Fibroblast of skin of back (primary cell): ENCODE measurements at regions not wholly inside any gene's neighbourhood (a gene's known extent, or its start where the extent isn't known, plus 50 kb on each side); places are given as distances from the start of the nearest gene placed in this dataset.
A peak's percentile ranks its signal among the peaks of the same experiment; 100 is the strongest.

Experiments used
- DNase-seq: peaks from one replicate; pipeline ENCODE4 v3.0.0-alpha.2; 2013

DNA sequence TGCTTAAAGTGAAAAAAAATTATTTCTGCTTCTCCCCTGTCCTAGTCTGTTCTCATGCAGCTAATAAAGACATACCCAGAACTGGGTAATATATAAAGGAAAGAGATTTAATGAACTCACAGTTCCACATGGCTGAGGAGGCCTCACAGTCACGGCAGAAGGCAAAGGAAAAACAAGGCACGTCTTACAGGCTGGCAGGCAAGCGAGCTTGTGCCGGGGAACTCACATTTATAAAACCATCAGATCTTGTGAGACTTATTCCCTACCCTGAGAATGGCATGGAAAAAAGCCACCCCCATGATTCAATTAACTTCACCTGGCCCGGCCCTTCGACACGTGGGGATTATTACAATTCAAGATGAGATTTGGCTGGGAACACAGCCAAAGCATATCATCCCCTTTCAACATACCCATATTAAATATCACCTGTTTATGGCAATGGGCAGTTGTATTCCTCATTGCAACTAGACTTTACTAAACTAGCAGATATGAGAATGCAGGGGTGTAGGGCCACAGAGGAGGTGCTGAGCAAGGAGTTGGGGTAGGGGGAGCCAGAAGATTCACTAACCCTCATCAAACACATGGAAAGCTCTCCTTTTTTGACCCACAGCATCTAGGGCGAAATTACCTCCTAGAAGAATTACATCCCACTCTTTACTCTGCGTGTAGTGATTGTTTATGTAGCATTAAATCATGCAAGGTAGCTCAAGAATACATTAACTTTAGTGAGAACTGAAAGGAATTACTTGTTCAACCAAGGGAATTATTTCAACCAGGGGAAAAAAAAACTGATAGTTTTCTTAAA, 183.3 kb upstream of the DOK6 start:
- DNase-seq: no peak

DNA sequence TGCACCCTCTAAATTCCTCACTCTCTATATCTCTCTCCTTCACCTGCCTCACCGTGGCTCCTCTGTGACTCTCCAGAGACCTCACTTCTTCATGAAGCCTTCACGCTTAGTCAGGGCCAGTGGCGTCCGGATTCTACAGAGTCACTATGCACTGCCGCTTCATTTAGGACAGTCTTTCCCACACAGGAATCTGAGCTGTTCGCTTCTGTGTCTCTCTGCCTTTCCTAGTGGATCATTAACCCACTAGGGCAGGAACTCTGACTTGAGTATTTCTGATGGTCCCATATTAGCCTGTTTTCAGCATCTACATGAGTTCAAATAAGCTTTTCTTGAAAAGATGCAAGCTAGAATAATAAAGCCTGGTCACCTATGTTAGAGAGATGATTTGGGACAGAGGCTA, 180.2 kb upstream of the DOK6 start:
- no peak for DNase-seq

DNA sequence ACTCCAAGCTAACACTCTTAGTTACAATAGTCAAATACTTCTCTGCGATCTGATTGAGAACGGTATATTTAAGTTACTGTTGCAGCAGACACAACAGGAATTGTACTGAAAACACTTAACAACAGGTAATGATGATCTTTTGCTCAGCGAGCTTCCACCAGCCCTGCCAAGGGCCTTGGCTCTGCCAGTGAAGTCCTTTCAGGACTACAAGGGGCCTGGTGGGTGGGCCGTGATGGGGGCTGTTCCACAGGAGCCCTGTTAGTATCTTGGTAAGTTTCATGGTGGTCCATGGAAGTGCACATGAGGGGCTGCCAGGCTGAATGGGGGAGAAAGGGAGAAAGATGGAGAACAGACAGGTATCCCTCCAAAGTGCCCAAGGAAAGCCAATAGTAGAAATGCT, 178.6 kb upstream of the DOK6 start:
- no peak for DNase-seq

DNA sequence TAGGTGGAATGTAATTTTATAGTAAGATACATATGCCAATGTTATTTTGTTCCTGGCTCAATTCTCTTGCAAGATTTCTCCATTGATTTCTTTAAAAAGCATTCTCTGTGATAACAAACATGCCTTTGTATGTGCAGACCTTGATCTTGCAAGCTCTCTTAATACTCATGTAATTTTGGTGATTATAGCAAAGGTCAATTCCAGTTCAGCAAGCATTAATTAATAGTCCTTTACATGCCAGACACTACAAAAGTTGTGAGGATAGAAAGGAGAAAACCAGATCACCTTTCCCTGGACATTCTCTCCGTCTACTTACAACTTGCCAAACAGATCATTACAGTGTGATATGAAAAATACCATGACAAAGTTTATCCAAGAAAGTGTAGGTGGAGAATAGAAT, 173.7 kb upstream of the DOK6 start:
- no peak for DNase-seq

DNA sequence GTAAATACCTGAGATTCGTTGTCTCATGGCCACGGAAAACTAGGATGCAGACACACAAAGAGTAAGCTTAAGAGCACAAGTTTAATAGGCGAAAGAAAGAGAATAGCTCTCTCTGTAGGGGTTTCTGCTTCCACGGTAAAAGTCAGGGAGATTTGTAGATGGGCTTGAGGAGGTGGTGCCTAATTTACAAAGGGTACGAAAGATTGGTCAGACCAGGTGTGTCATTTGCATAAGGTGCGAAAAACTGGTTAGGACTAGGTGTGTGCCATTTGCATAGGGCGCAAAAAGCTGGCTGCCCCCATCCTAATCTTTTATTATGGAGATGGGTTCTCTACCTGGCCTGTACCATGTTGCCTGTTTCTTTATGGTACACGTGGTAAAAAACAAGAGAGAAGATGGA, 170.5 kb upstream of the DOK6 start:
- DNase-seq: no peak

DNA sequence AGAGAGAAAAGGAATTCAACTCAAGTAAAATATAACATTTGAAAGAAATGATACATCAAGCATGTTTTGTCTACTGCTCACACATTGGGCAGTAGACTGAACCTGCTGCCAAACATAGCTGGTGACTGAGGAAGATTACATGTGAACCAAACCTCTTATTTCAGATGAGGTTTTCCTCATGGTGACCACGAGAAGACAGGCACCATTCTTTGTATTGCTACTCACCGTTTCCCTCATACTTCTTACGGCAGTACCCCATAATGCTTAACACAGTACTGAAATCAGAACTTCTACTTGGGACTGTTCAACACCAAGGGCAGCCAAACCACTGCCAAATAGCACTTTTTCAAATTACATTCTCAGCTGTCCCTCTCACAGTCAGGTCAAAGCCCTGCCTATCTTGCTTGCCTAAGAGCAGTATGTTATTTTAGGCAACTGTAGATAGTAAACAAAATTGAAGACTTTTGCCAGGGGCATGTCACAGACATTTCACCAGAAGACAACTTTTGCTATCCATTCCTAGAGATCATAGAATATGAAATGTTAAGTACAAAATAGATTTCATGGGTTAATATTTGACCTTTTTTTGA, 167.1 kb upstream of the DOK6 start:
- DNase-seq: peak; percentile 39

DNA sequence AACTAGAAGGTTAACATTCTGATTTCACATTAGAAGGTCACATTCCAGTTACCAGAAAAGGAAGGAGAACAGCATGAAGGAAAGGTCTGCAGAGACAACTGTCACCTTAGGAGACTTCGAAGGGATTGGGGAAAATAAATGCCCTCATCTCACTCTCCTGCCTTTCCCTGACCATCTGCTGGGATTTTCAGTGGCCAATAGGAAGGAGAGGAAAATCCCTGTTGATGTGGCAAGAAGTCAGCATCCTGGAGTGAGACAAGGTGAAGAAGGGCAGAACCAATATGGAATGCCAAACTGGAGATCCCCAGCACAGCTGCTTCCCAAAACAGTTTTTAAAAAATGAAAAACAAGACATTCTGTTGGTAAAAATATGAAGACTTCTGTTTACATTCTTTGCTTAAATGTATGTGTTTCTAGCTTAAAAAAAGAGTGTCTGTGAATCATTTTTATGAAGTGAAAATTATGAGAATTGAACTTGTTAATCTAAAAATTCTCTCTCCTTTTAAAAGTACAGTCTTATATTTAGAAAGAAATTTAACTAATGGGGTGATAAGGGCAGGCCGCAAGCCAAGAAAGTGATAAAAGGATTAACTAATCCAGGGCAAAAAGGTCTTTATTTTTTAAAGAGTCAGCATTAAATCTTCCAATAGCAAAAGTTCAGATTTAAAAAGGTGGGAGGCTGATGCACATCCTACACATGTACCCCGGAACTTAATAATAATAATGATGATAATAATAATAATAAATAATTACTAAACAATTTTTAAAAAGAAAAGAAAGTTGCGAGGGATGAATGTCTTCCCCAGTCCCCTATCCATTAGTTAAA, 160.6 kb upstream of the DOK6 start:
- DNase-seq: no peak

DNA sequence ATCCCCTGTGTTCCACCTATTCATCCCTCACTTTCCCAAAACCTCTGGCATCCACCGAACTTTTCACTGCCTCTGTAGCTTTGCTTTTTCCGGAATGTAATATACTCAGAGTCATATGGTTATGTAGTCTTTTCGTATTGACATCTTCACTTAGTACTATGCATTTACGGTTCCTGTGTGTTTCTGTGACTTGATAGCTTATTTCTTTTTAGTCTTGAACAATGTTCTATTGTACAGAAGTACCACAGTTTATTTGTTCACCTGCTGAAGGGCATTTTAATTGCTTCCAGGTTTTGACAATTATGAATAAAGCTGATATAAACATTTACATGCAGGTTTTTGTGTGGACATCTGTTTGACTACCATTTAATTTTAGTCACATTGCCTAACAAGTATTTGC, 154.7 kb upstream of the DOK6 start:
- DNase-seq: no peak

DNA sequence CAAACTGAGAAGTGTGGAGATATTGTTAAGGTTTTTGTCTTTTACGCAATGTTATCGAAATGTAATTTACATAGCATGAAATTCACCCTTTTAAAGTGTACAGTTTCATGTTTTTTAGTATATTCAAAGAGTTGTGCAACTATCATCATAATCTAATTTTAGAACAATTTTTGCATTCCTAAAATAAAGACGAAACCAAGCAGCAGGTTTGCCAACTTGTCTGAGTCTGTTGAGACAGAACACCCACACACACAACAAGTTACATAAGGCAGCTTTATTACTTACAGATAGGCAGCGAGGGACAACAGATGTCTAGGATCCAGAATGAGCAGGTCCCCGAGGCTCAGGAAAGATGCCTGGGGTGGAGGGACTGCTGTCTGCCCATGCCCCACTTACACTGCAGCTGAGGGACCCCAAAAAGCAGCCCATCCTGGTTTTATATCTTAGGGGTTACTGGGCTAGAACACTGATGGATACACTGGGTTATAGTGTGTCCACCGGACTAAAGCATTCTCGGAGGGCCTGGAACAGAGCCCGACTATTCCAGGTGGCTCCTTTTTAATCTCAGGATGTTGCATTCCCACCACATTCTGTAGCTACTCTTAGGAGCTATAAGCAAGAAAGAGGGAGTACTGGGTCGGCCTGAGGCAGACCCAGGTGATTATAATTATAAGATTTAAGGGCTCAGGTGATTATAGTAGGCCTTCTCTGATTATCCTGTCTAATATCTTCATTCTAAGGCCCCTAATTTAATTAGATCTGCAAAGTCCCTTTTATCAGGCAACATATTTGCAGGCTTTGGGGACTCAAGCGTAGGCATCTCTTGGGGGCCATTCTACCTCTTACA, 150.2 kb upstream of the DOK6 start:
- peak; percentile 32 for DNase-seq

DNA sequence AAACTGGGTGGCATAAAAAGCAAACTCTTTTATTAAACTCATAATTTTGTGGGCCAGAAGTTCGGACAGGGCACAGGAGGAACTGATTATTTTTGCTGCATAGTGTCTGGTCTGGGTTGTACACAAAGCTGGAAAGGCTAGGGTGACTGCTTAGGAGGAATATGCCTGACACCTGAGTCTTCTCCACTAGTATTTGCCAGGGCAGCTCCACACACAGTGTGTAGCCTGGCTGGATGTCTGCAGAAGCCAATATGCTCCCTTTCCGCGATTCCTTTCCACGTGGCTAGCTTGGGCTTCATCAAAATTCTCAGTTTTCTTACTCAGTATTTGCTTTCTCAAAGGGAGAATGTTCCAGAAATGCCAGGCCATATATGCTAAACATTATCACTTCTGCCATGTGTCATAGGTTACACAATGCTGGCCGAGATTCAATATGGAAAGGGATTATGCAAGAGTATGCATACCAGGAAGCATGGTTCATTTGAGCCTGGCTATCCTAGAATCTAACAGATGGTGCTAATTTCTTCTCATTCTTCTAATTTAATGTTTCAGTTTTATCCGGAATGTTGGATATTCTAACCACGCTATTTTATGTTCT, 142.7 kb upstream of the DOK6 start:
- peak; percentile 82 for DNase-seq

DNA sequence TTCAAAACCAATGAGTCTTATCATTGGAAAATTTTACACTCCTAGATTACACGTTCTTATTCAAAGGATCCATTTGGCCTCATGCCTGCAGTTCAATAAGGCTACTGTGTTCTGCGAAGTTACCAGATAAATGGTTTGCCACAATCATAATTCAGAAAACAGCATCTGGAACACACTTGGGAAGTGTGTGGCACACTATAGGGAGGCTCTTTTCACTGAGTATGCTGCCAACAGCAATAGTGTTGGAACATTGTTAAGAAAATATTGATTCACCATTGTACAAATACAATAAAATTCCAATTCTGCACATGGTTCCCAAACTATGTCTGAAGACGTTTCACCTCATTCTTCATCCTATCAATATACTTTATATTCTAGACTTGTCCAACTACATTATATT, 141.4 kb upstream of the DOK6 start:
- DNase-seq: no peak

DNA sequence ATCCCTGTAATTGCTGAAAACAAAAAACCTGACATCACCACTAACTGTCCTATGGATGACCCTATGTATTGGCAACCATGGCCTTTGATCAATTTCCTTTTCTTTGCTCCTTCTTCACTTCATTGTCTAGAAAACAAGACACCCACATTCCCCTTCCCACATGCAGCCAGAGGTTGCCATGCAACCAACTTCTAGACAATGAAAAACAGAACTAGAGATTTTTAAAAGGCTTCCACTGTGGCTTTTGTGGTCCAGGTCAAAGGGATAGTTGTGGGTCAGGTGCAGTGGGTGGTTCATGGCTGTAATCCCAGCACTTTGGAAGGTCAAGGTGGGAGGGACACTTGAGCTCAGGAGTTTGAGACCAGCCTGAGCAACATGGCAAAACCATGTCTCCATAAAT, 139.3 kb upstream of the DOK6 start:
- DNase-seq: no peak

DNA sequence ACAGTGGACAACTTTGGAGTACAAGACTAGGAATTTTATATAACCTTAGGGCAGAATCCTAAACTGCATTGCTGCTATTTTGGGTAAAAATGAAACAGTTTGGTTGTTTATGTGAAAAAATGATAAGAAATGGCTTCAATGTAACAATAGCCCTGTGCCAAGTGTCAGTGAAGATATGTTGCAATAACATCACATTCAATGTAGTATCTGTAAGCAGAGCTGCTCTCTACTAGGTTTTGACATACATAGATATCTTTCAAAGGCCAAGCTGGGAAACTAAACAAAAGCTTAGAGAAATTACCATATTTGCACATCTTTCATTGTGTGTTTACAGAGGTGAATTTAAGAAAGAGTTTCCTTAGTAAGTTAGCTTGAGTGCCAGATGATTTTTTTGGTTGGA, 135.0 kb upstream of the DOK6 start:
- DNase-seq: no peak

DNA sequence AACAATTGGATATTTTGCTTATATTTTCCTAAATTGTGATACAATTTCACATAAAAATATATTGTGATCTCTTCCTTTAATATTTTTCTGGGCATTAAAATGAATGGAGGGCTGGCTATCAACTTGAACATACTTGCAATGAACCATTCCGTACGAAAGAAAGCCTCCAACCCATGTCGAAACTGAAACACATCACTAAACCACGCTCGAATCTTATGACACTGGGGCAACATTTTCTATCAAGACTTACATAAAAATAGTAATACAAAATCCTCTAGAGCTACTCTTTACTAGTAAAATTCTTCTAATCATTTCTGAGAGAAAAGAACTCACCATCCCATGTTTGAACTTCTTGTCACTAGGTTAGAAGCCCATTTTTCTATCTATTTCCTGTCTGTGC, 132.8 kb upstream of the DOK6 start:
- DNase-seq: no peak

DNA sequence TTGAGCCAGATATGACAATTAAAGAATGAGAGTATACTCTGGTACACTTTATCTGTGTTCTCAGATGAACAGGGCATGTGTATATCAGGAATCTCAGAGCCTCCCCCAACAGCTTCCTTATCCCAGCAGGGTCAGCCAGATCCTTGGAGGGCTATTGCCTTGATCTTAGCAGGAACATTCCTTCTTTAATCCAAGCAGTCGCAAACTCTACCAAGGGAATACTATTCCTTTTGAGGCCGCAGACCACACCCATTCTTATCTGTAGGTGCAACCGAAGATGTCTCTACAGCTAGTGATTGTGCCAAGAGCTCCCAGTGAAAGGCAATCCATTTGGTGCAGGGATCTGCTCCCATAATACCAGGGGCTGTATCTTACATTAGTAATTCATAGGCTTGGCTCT, 118.3 kb upstream of the DOK6 start:
- no peak for DNase-seq

DNA sequence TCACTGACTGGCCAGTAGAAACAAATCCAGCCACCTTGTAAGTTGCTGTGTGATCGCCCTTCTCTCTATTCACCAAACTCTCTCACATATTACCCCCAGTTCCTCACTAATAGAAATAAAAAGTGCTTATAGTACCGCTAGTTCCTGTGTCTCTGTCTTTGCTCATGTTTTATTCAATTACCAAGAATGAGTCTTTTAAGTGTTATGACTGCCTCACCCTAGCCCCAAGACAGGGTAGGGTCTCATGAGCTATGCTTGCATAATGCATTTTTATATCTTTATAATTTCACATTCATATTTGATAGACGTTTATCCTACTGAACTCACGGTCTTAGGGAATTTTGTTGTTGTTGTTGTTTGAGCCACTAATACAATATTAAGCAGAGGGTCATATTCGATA, 109.6 kb upstream of the DOK6 start:
- no peak for DNase-seq

DNA sequence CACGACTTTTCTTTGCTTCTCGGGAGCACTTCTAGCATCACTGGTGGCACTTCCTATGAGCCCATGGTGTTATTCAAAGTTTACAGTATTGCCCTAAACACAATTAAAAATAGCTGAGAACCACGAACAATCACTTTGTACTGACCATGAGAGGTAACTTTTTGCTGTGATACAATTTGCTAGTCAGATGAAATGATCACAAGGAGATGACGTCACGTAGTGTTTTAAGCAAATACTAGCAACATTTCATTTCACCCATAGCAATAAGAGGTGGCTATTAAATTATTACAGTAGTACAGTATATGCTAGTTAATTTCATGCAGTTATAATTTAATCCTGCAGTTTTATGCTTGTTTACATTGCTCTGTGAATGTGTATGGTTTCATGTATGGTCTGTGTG, 108.9 kb upstream of the DOK6 start:
- no peak for DNase-seq

DNA sequence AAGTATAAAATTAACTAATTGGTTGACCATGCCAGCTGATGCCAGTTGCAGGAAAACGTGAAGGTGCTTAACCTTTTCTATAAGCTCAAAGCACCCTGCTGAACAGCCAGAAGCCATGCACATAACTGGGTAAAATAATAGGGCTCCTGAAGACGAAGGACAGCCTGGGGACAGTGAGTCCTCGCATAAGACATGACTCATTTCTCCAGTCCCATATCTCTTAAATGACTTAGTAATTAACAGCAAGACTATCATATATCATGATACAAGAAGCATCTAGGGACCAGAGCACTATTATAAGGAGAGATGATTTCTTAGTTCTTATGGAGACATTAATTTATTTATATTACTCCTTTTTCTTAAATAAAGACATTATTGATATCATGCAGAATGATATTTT, 100.5 kb upstream of the DOK6 start:
- DNase-seq: no peak

DNA sequence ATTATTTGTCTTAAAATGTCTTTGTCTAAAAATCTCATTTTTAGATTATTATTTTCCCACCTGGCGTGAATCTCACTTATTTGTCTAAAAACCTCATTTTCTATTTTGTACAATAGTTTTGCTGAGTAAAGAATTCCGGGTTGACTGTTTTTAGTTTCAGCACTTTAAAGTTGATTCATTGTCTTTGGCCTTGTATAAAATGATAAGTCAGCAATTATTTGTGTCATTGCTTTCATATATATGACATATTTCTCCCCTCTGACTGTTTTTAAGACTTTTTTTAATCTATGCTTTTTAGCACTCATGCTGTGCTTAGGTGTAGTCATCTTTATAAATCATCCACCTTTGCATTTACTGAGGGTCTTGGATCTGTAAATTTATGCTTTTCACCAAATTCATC, 92.1 kb upstream of the DOK6 start:
- DNase-seq: no peak

DNA sequence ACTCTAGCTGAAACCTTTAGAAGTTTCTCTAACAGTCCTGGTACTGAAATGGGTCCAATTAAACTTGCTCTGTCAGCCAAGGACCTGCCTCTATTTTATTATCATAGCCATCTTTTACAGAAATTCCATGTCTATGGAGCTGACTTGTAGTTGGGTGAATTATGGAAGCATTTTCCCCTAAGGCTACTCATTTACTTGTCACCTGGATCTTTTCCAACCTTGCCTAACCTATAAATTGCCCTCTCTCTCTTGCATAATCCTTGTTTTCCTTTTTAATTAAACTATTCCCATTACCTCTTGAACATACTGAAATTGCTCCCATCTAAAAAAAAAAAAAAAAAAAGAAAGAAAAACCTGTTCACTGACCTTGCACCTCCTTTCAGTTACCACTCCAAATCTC, 74.6 kb upstream of the DOK6 start:
- DNase-seq: no peak

DNA sequence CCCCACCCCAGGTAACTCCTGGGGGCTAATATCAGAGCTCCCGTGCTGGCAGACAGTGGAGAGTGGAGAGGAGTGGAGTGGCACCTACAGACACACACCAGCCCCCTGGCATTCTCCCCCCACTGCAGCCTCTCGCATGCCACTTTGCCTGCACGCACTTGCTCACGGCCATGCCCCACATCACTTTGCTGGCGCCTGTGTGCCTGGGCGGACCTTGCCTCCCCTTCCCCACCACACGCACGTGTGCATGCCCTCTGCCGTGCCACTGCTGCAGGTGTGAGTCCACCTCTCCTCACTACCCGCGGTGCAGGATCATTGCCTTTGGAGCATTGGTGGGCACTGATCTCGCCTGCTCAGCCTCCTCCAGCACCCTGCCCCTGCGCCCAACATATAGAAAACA, 72.6 kb upstream of the DOK6 start:
- DNase-seq: no peak

DNA sequence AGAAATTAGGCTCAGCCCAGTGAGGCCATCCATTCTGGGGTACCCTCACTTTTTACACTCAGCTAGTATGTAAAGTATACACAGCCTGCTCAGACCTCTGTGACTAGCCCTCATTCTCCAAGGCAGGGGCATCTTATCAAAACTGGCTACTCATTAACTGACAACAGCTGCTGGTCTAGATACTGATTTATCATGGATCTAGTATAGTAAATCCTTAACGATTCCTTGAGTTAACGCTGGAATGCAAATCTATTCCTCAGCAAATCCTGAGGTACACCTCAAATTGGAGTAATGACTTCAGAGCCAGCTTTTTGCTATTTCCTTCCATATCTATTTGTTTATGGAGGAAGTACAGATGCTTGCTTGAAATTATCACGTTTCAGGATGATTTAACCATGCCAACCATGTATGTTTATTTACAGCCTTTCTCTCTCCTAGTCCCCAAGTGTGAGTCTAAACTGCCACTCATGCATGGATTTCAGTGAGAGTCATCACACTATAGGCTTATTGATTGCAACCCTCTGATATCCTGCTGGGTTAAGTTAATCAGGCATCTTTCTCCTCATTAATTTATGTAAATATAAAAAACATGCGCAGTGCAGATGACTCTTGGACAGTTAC, 70.2 kb upstream of the DOK6 start:
- no peak for DNase-seq
